ENCODE measurements at regions not wholly inside any gene's neighbourhood (a gene's known extent, or its start where the extent isn't known, plus 50 kb on each side); places are given as distances from the start of the nearest gene placed in this dataset.

DNA sequence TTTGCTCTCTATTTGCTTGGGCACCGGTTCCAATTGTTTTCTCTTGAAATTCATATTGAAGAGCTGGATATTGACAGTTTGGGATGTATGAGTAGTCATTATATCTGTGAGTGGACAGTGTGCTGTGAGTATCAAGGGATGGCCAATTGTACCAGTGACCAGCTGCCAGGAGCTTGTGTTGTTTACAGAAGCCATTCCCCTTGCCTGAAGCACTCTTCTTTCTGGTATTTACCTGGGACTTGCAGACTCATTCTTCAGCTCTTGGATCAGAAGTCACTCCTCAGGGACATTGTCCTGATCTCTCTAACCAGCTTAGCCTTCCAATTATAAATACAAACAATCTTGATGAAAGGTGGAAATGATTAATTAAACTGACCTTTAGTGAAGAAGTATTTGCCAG lies 438.3 kb upstream of the LRATD1 start:
- TF ChIP-seq L3MBTL2 (conservative IDR thresholded peaks at IDR 0.05) (no peak), BHLHE40 (IDR thresholded peaks at IDR 0.05; ENCODE audit: borderline replicate concordance) (no peak), FOXK2 (IDR thresholded peaks at IDR 0.05) (no peak), ZNF384 (IDR thresholded peaks at IDR 0.05) (no peak), TARDBP (IDR thresholded peaks at IDR 0.05) (no peak), HDGF (IDR thresholded peaks at IDR 0.05; ENCODE audit: borderline replicate concordance) (no peak), LEF1 (IDR thresholded peaks at IDR 0.05; ENCODE audit: borderline replicate concordance) (no peak), SUZ12 (IDR thresholded peaks at IDR 0.05) (no peak)
- CTCF ChIA-PET, result no interaction called here
- DNase-seq (ENCODE audit: extremely low spot score), result no peak
- POLR2A ChIA-PET, result no interaction called here

DNA sequence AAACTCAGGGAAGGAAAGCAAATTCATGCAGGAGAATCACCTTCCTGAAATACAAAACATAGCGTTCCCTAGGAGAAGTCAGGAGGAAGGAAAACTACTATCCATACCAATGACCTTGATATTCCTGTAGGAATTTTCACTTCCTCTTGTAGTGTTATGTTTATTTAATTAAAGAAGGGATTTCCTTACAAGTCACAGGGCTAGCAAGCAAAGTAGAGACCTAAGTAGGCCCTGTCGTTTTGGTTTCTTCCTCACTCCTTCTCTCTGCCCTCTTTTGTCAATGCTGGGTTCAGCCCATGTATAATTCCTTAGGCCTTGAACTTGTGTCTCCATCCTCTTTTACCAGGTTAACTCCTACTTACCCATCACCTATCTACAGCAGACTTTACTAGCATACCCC lies 435.2 kb upstream of the LRATD1 start:
- ChIA-PET CTCF (no interaction called here), POLR2A (no interaction called here)
- TF ChIP-seq HDGF (IDR thresholded peaks at IDR 0.05; ENCODE audit: borderline replicate concordance) (no peak), CTBP1 (IDR thresholded peaks at IDR 0.05; ENCODE audit: borderline replicate concordance) (no peak), BHLHE40 (IDR thresholded peaks at IDR 0.05; ENCODE audit: borderline replicate concordance) (no peak)
- DNase-seq (ENCODE audit: extremely low spot score), result no peak

DNA sequence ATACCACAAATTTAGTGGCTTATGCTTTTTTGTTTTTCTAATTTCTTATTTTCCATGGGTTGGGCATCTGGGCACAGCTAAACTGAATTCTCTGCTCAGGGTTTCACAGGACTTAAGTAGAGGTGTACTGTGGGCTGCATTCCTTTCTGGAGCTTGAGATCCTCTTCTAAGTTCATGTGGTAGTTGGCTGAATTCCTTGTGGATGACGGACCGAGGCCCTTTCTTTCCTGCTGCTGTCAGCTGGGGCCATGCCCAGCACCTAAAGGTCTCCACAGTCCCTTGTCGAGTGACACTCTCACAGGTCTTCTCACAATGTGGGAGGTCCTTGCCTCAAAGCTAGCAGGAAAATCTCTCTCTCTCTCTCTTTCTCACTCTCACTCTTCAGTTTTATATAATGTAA lies 433.5 kb upstream of the LRATD1 start:
- no peak for TF ChIP-seq FOXA1 (IDR thresholded peaks at IDR 0.05)
- TF ChIP-seq NFRKB (IDR thresholded peaks at IDR 0.05), result no peak
- no peak for TF ChIP-seq SUZ12 (IDR thresholded peaks at IDR 0.05)
- no peak for TF ChIP-seq ELF4 (IDR thresholded peaks at IDR 0.05)
- no peak for TF ChIP-seq CTBP1 (IDR thresholded peaks at IDR 0.05; ENCODE audit: borderline replicate concordance)
- no peak for TF ChIP-seq ARNT (IDR thresholded peaks at IDR 0.05)
- TF ChIP-seq ZNF384 (IDR thresholded peaks at IDR 0.05), result no peak
- TF ChIP-seq L3MBTL2 (conservative IDR thresholded peaks at IDR 0.05), result no peak
- TF ChIP-seq BHLHE40 (IDR thresholded peaks at IDR 0.05; ENCODE audit: borderline replicate concordance), result no peak
- ChIA-PET POLR2A (no interaction called here), CTCF (no interaction called here)
- DNase-seq (ENCODE audit: extremely low spot score), result no peak

DNA sequence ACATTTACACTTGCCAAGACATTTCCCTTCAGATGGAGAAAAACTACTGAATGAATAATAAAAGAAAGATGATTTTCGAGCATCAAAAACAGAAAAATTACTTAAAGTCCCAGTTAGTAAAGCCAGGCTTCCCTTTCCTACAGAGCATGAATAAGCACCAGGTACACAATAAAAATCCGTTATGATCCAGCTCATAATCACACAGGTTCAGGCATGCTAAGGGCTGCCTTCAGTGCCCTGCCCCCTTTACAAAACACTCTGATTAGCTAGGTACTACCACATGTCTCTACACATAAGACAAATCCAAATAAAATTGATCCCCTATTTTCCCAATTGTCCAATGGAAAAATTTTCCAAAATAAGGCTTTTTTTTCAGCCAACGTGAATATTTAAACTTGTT lies 413.2 kb upstream of the LRATD1 start:
- ChIA-PET POLR2A (no interaction called here), CTCF (no interaction called here)
- TF ChIP-seq ARNT (IDR thresholded peaks at IDR 0.05) (no peak), SP1 (IDR thresholded peaks at IDR 0.05) (no peak), FOXM1 (IDR thresholded peaks at IDR 0.05; ENCODE audit: borderline replicate concordance) (no peak)
- TF ChIP-seq, protein P1, sequence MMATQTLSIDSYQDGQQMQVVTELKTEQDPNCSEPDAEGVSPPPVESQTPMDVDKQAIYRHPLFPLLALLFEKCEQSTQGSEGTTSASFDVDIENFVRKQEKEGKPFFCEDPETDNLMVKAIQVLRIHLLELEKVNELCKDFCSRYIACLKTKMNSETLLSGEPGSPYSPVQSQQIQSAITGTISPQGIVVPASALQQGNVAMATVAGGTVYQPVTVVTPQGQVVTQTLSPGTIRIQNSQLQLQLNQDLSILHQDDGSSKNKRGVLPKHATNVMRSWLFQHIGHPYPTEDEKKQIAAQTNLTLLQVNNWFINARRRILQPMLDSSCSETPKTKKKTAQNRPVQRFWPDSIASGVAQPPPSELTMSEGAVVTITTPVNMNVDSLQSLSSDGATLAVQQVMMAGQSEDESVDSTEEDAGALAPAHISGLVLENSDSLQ (IDR thresholded peaks at IDR 0.05), result no peak
- no peak for DNase-seq (ENCODE audit: extremely low spot score)

DNA sequence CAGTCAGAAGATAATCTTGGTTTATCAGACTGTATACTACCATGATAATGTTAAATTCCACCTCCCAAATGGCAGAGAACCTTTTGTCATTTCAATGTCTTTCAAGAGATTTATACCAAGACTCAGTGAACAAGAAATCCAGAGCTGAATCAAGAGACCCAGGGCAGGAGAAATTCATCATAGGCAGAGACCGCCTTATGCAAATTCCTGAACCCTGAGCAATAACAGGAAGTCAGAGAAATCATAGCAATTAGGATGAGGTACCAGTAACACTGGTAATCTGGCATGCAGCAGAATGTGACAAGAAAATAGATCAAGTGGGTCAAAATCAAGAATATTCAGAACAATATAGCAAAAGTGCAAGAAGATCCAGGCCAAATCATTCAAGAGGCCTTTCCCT lies 412.4 kb upstream of the LRATD1 start:
- CTCF ChIA-PET, result no interaction called here
- POLR2A ChIA-PET, result no interaction called here
- TF ChIP-seq FOXA1 (IDR thresholded peaks at IDR 0.05) (no peak), SUZ12 (IDR thresholded peaks at IDR 0.05) (no peak), ELF4 (IDR thresholded peaks at IDR 0.05) (no peak), LEF1 (IDR thresholded peaks at IDR 0.05; ENCODE audit: borderline replicate concordance) (no peak), BHLHE40 (IDR thresholded peaks at IDR 0.05; ENCODE audit: borderline replicate concordance) (no peak)
- DNase-seq (ENCODE audit: extremely low spot score), result no peak

DNA sequence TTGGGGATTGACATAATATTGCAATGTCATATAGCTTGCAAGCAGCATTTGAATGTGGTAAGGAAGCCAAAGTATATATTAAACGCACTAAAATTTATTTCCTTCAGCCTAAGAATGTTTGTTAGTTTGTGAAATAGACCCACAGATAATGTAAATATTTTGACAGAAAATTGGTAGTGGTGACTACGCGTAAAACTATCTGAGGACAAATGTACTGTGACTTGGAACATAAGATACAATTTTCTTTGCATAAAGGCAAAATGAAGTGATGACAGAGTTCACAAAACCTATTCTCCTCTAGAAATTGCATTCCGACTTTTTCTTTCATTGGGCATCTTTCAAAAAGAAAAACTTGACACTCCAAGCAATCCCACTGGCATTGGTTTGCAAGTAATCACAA lies 411.1 kb upstream of the LRATD1 start:
- CTCF ChIA-PET, result no interaction called here
- DNase-seq (ENCODE audit: extremely low spot score), result no peak
- POLR2A ChIA-PET, result no interaction called here
- TF ChIP-seq ELF4 (IDR thresholded peaks at IDR 0.05) (no peak), BHLHE40 (IDR thresholded peaks at IDR 0.05; ENCODE audit: borderline replicate concordance) (no peak), ARNT (IDR thresholded peaks at IDR 0.05) (no peak), FOXM1 (IDR thresholded peaks at IDR 0.05; ENCODE audit: borderline replicate concordance) (no peak), L3MBTL2 (conservative IDR thresholded peaks at IDR 0.05) (no peak), NFRKB (IDR thresholded peaks at IDR 0.05) (no peak), ZNF384 (IDR thresholded peaks at IDR 0.05) (no peak), SUZ12 (IDR thresholded peaks at IDR 0.05) (no peak), SP1 (IDR thresholded peaks at IDR 0.05) (no peak), TARDBP (IDR thresholded peaks at IDR 0.05) (no peak), HDGF (IDR thresholded peaks at IDR 0.05; ENCODE audit: borderline replicate concordance) (no peak), LEF1 (IDR thresholded peaks at IDR 0.05; ENCODE audit: borderline replicate concordance) (no peak), FOXA1 (IDR thresholded peaks at IDR 0.05) (no peak), FOXK2 (IDR thresholded peaks at IDR 0.05) (no peak), CTBP1 (IDR thresholded peaks at IDR 0.05; ENCODE audit: borderline replicate concordance) (no peak)
- TF ChIP-seq, protein P1 (IDR thresholded peaks at IDR 0.05), result no peak

DNA sequence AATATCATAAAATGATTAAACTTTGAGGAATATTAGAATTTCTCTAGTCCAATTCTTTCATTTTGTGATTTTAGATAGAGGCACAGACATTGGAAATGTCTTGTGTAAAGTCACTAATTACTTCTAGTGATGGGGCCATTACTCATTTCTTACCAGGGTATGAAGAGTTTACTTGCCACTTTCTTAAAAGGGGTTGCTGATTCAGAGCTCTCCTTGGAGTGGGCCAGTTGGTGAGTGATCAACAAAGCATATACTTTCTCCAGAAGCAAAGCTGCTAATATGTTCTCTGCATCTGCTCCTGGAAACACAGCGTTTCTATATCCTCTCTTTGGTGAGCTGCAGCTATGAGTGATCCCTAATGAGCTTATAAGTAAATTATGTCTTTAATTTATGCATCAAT lies 408.9 kb upstream of the LRATD1 start:
- DNase-seq (ENCODE audit: extremely low spot score), result no peak
- TF ChIP-seq LEF1 (IDR thresholded peaks at IDR 0.05; ENCODE audit: borderline replicate concordance), result no peak
- no peak for TF ChIP-seq NFRKB (IDR thresholded peaks at IDR 0.05)
- TF ChIP-seq, protein P1 (IDR thresholded peaks at IDR 0.05), result no peak
- TF ChIP-seq ARNT (IDR thresholded peaks at IDR 0.05), result no peak
- no peak for TF ChIP-seq FOXA1 (IDR thresholded peaks at IDR 0.05)
- TF ChIP-seq BHLHE40 (IDR thresholded peaks at IDR 0.05; ENCODE audit: borderline replicate concordance), result no peak
- no peak for TF ChIP-seq FOXM1 (IDR thresholded peaks at IDR 0.05; ENCODE audit: borderline replicate concordance)
- TF ChIP-seq TARDBP (IDR thresholded peaks at IDR 0.05), result no peak
- TF ChIP-seq FOXK2 (IDR thresholded peaks at IDR 0.05), result no peak
- TF ChIP-seq CTBP1 (IDR thresholded peaks at IDR 0.05; ENCODE audit: borderline replicate concordance), result no peak
- no peak for TF ChIP-seq ELF4 (IDR thresholded peaks at IDR 0.05)
- TF ChIP-seq SUZ12 (IDR thresholded peaks at IDR 0.05), result no peak
- TF ChIP-seq HDGF (IDR thresholded peaks at IDR 0.05; ENCODE audit: borderline replicate concordance), result no peak
- no peak for TF ChIP-seq SP1 (IDR thresholded peaks at IDR 0.05)
- no peak for TF ChIP-seq ZNF384 (IDR thresholded peaks at IDR 0.05)
- no peak for TF ChIP-seq L3MBTL2 (conservative IDR thresholded peaks at IDR 0.05)
- POLR2A ChIA-PET, result no interaction called here
- CTCF ChIA-PET, result no interaction called here

Measured in HEK293T (cell line).